GM04504 (cell line): ENCODE measurements at regions not wholly inside any gene's neighbourhood (a gene's known extent, or its start where the extent isn't known, plus 50 kb on each side); places are given as distances from the start of the nearest gene placed in this dataset.

Experiments
- DNase-seq: peaks from one replicate; pipeline ENCODE4 v3.0.0-alpha.2; 2012; ENCODE audit warnings: low read depth

- no peak for DNase-seq
Measured at GRCh38 chr2:106629981-106630380, 142.8 kb downstream of the CD8B2 start.

- DNase-seq: no peak
Measured at GRCh38 chr2:106631281-106631680, 144.1 kb downstream of the CD8B2 start.

- peak; percentile 2 for DNase-seq
Measured at GRCh38 chr2:106638043-106638442, 150.9 kb downstream of the CD8B2 start.

DNA sequence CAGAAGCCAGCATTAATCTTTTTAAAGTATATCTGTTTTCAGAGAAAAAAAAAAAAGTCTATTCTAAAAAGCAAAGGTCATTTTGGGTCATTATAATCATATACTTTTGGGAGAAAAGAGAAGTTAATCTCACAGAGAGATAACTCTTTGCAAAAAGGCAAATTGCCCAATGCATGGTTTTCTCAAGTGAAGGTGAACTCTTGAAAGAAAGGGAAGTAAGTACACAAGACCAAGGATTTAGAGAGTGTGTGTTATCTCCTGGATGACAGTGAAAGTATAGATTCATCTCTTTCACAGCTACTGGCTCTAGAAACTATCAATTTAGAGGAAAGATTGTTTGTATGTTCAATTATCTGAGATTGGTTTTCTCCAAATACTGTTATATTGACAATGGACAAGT lies 151.4 kb downstream of the CD8B2 start:
- no peak for DNase-seq

GRCh38 chr2:106642679-106643078 lies 155.5 kb downstream of the CD8B2 start:
- DNase-seq: no peak

- DNase-seq: no peak
Measured at GRCh38 chr2:106644623-106645022, 157.5 kb downstream of the CD8B2 start.

DNA sequence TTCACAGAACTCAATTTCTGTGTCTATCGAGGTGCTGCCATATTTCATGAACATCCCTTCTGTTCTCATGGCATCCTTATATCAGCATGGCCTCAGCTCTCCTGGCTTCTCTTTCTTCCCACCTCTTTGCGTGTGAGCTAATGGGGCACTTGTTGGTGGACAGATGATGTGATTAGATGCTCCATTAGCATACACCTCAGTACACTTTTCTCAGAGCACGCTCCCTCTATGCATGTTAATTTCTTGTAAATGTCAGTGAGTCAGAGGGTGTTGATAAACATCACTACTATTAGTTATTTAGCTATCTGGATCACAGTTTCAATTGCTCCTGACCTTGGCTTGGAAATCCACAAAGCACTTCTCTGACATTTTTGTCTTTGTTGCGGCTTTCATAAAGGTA lies 159.4 kb downstream of the CD8B2 start:
- DNase-seq: no peak

- no peak for DNase-seq
Measured at GRCh38 chr2:106649306-106649705, 162.1 kb downstream of the CD8B2 start.

DNA sequence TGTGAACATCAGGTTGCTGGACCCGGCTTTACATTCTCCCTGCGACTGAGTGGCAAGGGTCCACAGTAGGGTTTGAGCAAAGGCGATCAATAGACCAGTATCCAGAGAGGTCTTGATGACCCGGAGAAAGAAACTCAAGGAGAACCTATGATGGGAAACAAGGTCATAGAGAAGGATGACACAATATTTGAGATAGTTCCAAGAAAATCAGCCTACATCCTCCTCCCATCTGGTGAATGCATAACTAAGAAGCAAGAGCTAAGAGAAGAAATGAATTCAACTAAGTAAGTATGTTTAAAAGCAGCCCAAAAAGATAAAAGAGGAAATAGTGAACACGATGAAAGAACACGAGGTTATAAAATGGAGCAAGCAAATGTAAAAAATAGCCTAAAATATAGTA lies 166.3 kb downstream of the CD8B2 start:
- no peak for DNase-seq

- DNase-seq: no peak
Measured at GRCh38 chr2:106658616-106659015, 171.5 kb downstream of the CD8B2 start.

DNA sequence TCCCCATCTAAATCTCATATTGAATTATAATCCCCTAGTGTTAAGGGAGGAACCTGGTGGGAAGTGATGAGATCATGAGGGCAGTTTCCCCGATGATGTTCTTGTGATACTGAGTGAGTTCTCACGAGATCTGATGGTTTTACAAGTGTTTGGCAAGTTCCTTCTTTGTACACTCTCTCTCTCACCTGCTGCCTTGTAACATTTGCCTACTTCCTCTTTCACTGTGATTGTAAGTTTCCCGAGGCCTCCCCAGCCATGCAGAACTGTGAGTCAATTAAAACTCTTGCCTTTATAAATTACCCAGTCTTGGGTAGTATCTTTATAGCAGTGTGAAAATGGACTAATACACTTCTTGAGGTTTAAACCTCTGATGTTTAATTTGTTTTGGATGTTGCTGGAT lies 177.5 kb downstream of the CD8B2 start:
- no peak for DNase-seq

DNA sequence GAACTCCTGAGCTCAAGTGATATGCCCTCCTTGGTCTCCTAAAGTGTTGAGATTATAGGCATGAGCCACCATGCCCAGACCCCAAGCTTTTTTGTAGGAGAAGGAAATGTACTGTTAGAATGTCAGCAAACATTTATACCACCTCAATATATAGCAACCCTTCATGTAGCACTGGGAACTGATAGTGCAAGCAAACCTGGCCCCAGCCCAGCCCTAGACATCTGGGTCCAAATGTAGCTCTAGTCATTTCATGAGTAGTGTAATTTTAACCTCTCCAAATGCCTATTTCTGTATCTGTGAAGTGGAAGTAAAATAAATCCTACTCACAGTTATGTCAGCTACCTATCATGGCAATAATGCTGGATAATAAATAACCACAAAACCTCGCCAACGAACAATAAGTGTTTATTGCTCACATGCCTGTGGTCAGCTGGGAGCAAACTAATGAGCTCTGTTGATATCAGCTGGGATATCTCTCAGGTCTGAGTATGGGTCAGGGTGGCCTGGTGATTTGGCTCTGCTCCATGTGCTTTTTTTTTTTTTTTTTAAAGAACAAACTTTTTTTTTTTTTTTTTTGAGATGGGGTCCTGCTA lies 180.4 kb downstream of the CD8B2 start:
- DNase-seq: no peak

DNA sequence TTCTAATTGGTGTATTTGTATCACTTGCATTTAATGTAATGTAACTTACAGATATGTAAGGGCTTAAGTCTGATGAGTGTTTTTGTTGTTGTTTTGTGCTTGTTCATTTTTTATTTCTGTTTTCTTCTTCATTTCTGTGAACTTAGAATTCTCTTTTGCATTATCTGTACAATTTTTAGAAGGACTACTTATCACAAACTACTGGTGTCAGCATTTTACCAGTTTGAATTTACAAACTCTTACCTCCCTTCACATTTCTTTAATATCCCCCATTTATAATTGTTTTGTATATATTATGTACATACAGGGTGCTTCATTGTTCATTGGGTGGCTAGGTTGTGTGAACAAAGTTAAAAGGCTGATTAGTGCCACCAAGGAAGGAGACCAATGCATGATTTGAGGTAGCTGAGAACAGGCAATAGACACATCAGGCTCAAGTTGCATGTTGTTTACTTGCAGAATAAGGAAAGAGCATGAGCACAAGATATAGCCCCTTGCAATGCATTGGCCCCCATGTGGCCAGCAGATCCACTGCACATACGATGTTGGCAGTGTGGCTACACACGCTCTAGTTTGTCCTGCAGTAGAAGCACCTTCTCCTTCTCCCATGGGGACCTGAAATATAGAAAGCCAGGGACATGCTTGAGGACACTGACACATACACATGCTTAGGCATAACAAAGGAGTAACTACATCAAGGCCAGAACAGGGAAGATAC lies 198.2 kb downstream of the CD8B2 start:
- DNase-seq: no peak

GRCh38 chr2:106686814-106687213 lies 199.2 kb downstream of the ST6GAL2 start:
- no peak for DNase-seq

DNA sequence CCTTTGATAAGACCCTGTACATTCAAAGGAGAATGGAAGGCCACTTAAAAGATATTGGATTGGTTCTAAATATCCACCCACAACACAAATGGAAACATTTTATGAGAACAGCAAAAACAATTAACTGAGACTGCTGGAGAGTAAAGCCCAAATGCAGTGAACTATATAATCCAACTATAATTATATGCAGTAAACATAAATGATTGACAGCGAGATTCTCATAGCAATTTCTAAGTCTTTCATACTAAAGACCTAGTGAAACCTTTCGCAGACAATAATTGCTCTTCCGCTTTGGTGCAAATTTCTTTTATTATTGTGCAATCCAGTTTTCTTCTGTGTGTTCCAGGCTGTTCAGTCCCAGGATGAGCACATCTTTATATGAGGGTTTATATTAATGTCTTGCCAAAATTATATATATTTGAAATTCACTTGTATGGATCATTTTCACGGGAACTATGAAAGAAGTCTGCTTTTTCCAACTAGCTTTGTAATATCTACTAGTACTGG lies 190.9 kb downstream of the ST6GAL2 start:
- DNase-seq: no peak

GRCh38 chr2:106695919-106696318 lies 190.0 kb downstream of the ST6GAL2 start:
- no peak for DNase-seq

DNA sequence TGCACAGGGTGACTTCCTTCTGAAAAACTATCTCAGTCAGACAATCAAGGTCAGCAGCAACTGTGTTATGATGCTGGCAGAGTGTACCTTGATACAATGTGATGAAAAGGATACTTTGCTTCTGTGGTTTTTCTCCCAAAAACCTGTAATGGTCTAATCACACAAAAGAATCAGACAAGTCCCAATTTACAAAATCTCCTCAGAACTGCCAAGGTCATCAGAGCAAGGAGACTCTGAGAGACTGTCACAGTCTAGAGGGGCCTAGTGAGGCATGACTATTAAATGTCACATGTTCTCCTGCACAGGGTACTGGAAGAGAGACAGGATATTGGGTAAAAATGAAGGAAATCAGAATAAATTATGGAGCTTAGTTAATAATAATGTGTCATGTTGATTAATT lies 185.4 kb downstream of the ST6GAL2 start:
- no peak for DNase-seq

DNA sequence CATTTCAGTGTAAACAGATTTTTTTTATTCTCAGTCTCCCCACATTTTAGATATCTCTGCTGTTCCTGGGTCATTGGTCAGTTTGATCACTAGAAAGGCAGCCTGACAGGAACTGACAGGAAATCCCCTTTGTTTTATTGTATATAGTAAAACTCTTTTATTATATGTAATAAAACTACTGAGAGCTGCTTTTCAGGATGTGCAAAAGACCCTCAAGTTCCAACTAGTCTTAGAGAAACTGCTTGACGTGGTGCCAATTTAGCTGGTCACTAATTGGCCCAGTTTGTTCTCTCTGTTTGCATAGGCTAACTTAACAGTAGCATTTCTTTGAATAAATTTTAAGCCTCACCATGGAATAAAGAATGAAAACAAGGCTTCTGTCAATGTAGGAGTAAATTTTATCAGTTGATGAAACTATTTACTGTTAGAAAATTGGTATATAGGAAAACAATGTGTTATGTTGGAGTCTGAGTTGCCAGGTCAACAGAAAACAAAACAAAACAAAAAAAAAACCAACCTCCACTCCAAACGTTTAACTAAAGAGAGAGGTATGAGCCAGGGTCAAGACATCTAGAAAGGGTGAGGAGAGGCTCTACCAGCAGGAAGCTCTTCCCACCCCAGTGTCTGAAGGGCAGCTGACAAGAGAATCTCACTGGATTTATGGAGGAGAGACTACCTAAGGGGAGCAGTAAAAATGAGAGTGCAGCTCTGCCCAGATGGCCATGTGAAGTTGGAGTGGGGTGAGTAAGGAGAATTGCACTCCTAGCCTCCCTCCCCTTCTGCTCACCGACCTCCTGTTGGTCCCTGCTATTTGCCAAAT lies 184.6 kb downstream of the ST6GAL2 start:
- no peak for DNase-seq

DNA sequence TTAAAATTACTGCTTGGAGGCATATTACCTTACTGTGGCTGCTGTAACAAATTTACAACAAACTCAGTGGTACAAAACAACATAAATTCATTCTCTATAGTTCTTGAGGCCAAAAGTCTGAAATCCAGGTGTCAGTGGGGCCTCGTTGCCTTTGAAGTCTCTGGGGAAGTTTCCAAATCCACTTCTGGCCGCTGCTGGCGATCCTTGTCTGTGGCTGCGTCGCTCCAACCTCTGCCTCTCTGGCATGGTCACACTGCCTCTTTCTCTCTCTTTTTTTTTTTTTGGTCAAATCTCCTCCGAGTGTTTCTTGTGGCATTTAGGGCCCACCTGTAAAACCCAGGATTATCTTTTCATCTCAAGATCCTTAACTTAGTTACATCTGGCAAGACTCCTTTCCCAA lies 182.8 kb downstream of the ST6GAL2 start:
- no peak for DNase-seq

DNA sequence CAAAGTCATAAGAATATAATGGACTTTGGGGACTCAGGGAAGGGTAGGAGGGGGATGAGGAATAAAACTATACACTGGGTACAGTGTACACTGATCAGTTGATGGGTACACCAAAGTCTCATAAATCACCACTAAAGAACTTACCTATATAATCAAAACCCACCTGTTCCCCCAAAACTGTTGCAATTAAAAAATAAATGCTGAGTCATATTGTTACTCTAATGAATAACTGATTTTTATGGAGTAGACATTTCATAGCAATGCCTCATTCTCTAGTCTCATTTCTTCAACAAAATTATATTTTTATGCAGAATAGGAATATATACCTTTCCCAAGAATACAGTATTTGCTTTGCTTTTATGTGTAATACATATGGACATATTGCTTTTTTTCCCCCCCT lies 181.2 kb downstream of the ST6GAL2 start:
- no peak for DNase-seq

DNA sequence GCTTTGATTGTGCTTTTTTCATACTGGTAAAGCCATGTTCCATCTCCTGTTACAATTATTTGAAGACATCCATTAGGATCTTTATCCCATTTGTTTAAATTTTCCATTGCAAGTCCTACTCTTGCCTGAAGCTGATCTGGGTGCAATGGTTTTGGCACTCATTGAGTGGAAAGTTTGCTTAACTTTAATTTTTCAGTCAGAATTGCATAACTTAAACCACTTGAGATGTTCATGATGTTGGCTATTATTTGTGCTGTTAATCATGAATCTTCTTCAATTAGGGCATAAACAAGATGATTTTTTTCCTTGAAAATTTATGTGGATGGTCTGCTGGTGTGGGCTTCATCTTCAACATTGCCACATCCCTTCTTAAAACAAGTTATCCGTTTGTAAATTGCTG lies 180.1 kb downstream of the ST6GAL2 start:
- DNase-seq: no peak

DNA sequence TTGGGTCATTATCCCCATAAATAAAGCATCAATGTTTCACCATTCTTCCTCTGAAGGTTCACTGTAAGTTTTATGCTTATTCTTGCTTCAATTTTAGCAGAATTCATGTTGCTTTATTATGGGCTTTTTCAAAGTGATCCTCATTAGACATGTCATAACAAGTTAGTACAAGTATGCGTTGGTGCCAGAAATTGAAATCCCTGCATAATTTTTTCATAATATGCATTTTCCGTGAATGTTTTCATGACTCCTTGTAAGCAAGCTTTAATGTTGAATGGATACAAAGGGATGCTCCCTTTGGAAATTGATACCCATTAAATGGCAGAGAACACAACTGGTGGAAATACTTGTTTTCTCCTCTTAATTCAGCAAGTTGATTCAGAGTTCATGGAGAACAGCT lies 179.7 kb downstream of the ST6GAL2 start:
- no peak for DNase-seq

DNA sequence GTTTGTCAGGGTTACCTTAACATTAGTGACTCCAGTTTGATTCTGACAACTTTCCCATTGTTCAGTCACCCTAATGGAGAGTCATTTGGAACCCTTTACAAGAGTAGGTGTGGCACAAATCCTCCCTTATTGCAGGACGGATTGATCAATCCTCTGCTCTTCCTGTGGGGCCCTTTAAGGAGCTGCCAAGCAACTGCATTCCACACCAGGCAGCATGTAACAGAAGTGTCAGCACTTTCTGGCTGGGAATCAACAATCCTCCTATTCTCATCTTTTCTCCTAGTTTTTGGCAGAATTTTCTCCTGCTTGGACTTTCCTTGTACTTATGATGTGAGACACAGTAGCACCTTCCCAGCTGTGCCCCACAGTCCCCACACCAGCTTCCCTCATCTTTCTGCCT lies 177.8 kb downstream of the ST6GAL2 start:
- no peak for DNase-seq
